GM19463 (cell line): ENCODE measurements at regions not wholly inside any gene's neighbourhood (a gene's known extent, or its start where the extent isn't known, plus 50 kb on each side); places are given as distances from the start of the nearest gene placed in this dataset.

Source experiments
- ATAC-seq: cut with Tn5 transposase; IDR thresholded peaks from one replicate; pipeline ENCODE4 v1.9.1; 2021; ENCODE audit warnings: mild to moderate bottlenecking, moderate library complexity; ENCODE audit not compliant: unreplicated experiment

GRCh38 chr7:49244543-49244942 is 320.2 kb downstream of the CDC14C start:
- no peak for ATAC-seq

GRCh38 chr7:49245062-49245461 is 320.7 kb downstream of the CDC14C start:
- ATAC-seq: no peak

- ATAC-seq: no peak
These were observed 323.4 kb downstream of the CDC14C start for GRCh38 chr7:49247759-49248158.

- ATAC-seq: no peak
These were observed 330.7 kb downstream of the CDC14C start for GRCh38 chr7:49255054-49255453.

GRCh38 chr7:49260538-49260937 is 336.2 kb downstream of the CDC14C start:
- no peak for ATAC-seq

GRCh38 chr7:49261928-49262327 is 337.6 kb downstream of the CDC14C start:
- ATAC-seq: no peak

GRCh38 chr7:49264530-49264929 is 340.2 kb downstream of the CDC14C start:
- no peak for ATAC-seq

GRCh38 chr7:49273897-49274296 is 349.6 kb downstream of the CDC14C start:
- no peak for ATAC-seq

- ATAC-seq: no peak
These were observed 355.5 kb downstream of the CDC14C start for GRCh38 chr7:49279891-49280290.

- no peak for ATAC-seq
These were observed 363.3 kb downstream of the CDC14C start for GRCh38 chr7:49287653-49288052.

- ATAC-seq: no peak
These were observed 370.3 kb downstream of the CDC14C start for GRCh38 chr7:49294611-49295010.

GRCh38 chr7:49295146-49295545 is 370.8 kb downstream of the CDC14C start:
- no peak for ATAC-seq

GRCh38 chr7:49297958-49298357 is 373.6 kb downstream of the CDC14C start:
- ATAC-seq: no peak

- no peak for ATAC-seq
These were observed 384.4 kb downstream of the CDC14C start for GRCh38 chr7:49308787-49309186.

GRCh38 chr7:49320083-49320482 is 395.7 kb downstream of the CDC14C start:
- ATAC-seq: no peak

- ATAC-seq: no peak
These were observed 397.5 kb downstream of the CDC14C start for GRCh38 chr7:49321843-49322242.

GRCh38 chr7:49322476-49322875 is 398.1 kb downstream of the CDC14C start:
- ATAC-seq: no peak

- no peak for ATAC-seq
These were observed 399.7 kb downstream of the CDC14C start for GRCh38 chr7:49324040-49324439.

GRCh38 chr7:49324707-49325106 is 400.4 kb downstream of the CDC14C start:
- ATAC-seq: no peak

- ATAC-seq: no peak
These were observed 401.2 kb downstream of the CDC14C start for GRCh38 chr7:49325571-49325970.

- ATAC-seq: no peak
These were observed 402.8 kb downstream of the CDC14C start for GRCh38 chr7:49327155-49327554.

- peak; percentile 71 for ATAC-seq
These were observed 409.0 kb downstream of the CDC14C start for GRCh38 chr7:49333180-49333881.

GRCh38 chr7:49341849-49342248 is 417.5 kb downstream of the CDC14C start:
- no peak for ATAC-seq
